WTC11 (cell line): ENCODE measurements at regions not wholly inside any gene's neighbourhood (a gene's known extent, or its start where the extent isn't known, plus 50 kb on each side); places are given as distances from the start of the nearest gene placed in this dataset.

ENCODE experiments used
- CREM ChIP-seq: sonication (generic); formaldehyde crosslinking; IDR thresholded peaks from 2 replicates; pipeline ENCODE4 v1.8.1; 2022; ENCODE audit warnings: mild to moderate bottlenecking, missing genetic modification reagents, moderate library complexity
- ETV6 ChIP-seq: sonication (generic); formaldehyde crosslinking; IDR thresholded peaks from 2 replicates; pipeline ENCODE4 v1.8.1; 2022; ENCODE audit warnings: mild to moderate bottlenecking, missing genetic modification reagents
- FOXK1 ChIP-seq: sonication (generic); formaldehyde crosslinking; IDR thresholded peaks from 2 replicates; pipeline ENCODE4 v1.8.0; 2022; ENCODE audit warnings: mild to moderate bottlenecking, moderate library complexity, missing genetic modification reagents
- NR1H2 ChIP-seq: sonication (generic); formaldehyde crosslinking; IDR thresholded peaks from 2 replicates; pipeline ENCODE4 v1.9.0; 2021; ENCODE audit warnings: mild to moderate bottlenecking, moderate library complexity, missing genetic modification reagents
- NR2C2 ChIP-seq: sonication (generic); formaldehyde crosslinking; IDR thresholded peaks from 2 replicates; pipeline ENCODE4 v1.8.0; 2022; ENCODE audit warnings: mild to moderate bottlenecking, missing genetic modification reagents
- OVOL2 ChIP-seq: fragments of 250-450 bp; sonication (Bioruptor Pico); IDR thresholded peaks from 2 replicates; pipeline ENCODE4 v1.9.0; 2021; ENCODE audit warnings: mild to moderate bottlenecking, borderline replicate concordance
- ZNF416 ChIP-seq: fragments of 250-450 bp; sonication (Bioruptor Pico); IDR thresholded peaks from 2 replicates; pipeline ENCODE4 v1.9.0; 2021; ENCODE audit warnings: mild to moderate bottlenecking, inconsistent platforms
- TF ChIP-seq, protein P1 (sequence below): fragments of 200-600 bp; IDR thresholded peaks from 2 replicates; pipeline ENCODE4 v1.8.0; 2022; ENCODE audit warnings: antibody characterized with exemption
- TF ChIP-seq, protein P2 (sequence below): sonication (generic); formaldehyde crosslinking; IDR thresholded peaks from 2 replicates; pipeline ENCODE4 v1.8.0; 2022; ENCODE audit warnings: mild to moderate bottlenecking, missing genetic modification reagents
- TF ChIP-seq, protein P3 (sequence below): sonication (generic); formaldehyde crosslinking; IDR thresholded peaks from 2 replicates; pipeline ENCODE4 v1.8.1; 2023; ENCODE audit warnings: mild to moderate bottlenecking, moderate library complexity, missing genetic modification reagents
- TF ChIP-seq, protein P4 (sequence below): sonication (generic); formaldehyde crosslinking; IDR thresholded peaks from 2 replicates; pipeline ENCODE4 v1.8.1; 2022; ENCODE audit warnings: mild to moderate bottlenecking, moderate library complexity, missing genetic modification reagents
- TF ChIP-seq, protein P5 (sequence below): fragments of 250-450 bp; sonication (Bioruptor Pico); IDR thresholded peaks from 2 replicates; pipeline ENCODE4 v2.1.2; 2022; ENCODE audit warnings: mild to moderate bottlenecking, moderate library complexity

DNA sequence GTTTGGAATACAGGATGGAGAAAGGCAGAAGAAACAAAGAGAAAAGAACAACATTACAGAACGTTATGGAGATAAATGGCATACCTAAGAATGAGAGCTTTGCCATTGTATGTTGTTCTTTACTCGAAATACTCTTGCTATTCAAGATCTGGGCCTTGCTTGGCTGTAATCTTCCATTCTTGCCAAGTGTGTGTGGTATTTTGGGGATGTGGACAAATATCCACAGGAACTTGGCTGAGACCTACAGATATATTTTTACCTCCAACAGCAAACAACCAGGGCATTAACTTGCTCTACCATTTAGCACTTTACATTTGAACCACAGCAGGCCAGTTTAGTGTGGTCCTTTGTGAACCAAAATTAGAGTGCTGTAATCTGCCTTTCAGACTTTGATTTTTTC is 76.3 kb downstream of the DKK1 start:
- TF ChIP-seq, protein P1, sequence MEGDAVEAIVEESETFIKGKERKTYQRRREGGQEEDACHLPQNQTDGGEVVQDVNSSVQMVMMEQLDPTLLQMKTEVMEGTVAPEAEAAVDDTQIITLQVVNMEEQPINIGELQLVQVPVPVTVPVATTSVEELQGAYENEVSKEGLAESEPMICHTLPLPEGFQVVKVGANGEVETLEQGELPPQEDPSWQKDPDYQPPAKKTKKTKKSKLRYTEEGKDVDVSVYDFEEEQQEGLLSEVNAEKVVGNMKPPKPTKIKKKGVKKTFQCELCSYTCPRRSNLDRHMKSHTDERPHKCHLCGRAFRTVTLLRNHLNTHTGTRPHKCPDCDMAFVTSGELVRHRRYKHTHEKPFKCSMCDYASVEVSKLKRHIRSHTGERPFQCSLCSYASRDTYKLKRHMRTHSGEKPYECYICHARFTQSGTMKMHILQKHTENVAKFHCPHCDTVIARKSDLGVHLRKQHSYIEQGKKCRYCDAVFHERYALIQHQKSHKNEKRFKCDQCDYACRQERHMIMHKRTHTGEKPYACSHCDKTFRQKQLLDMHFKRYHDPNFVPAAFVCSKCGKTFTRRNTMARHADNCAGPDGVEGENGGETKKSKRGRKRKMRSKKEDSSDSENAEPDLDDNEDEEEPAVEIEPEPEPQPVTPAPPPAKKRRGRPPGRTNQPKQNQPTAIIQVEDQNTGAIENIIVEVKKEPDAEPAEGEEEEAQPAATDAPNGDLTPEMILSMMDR = no peak
- TF ChIP-seq ZNF416 (CRISPR knock-in tag) (no peak), OVOL2 (CRISPR knock-in tag) (no peak), CREM (CRISPR knock-in tag) (no peak), NR1H2 (CRISPR knock-in tag) (no peak), ETV6 (CRISPR knock-in tag) (no peak), NR2C2 (CRISPR knock-in tag) (no peak), FOXK1 (CRISPR knock-in tag) (no peak)
- TF ChIP-seq, protein P2, sequence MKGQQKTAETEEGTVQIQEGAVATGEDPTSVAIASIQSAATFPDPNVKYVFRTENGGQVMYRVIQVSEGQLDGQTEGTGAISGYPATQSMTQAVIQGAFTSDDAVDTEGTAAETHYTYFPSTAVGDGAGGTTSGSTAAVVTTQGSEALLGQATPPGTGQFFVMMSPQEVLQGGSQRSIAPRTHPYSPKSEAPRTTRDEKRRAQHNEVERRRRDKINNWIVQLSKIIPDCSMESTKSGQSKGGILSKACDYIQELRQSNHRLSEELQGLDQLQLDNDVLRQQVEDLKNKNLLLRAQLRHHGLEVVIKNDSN (CRISPR knock-in tag) = no peak
- TF ChIP-seq, protein P3, sequence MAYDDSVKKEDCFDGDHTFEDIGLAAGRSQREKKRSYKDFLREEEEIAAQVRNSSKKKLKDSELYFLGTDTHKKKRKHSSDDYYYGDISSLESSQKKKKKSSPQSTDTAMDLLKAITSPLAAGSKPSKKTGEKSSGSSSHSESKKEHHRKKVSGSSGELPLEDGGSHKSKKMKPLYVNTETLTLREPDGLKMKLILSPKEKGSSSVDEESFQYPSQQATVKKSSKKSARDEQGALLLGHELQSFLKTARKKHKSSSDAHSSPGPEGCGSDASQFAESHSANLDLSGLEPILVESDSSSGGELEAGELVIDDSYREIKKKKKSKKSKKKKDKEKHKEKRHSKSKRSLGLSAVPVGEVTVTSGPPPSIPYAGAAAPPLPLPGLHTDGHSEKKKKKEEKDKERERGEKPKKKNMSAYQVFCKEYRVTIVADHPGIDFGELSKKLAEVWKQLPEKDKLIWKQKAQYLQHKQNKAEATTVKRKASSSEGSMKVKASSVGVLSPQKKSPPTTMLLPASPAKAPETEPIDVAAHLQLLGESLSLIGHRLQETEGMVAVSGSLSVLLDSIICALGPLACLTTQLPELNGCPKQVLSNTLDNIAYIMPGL = no peak
- TF ChIP-seq, protein P4, sequence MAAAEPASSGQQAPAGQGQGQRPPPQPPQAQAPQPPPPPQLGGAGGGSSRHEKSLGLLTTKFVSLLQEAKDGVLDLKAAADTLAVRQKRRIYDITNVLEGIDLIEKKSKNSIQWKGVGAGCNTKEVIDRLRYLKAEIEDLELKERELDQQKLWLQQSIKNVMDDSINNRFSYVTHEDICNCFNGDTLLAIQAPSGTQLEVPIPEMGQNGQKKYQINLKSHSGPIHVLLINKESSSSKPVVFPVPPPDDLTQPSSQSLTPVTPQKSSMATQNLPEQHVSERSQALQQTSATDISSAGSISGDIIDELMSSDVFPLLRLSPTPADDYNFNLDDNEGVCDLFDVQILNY = no peak
- TF ChIP-seq, protein P5, sequence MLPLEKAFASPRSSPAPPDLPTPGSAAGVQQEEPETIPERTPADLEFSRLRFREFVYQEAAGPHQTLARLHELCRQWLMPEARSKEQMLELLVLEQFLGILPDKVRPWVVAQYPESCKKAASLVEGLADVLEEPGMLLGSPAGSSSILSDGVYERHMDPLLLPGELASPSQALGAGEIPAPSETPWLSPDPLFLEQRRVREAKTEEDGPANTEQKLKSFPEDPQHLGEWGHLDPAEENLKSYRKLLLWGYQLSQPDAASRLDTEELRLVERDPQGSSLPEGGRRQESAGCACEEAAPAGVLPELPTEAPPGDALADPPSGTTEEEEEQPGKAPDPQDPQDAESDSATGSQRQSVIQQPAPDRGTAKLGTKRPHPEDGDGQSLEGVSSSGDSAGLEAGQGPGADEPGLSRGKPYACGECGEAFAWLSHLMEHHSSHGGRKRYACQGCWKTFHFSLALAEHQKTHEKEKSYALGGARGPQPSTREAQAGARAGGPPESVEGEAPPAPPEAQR = no peak
